IMR-90 (cell line): ENCODE measurements at regions not wholly inside any gene's neighbourhood (a gene's known extent, or its start where the extent isn't known, plus 50 kb on each side); places are given as distances from the start of the nearest gene placed in this dataset.
A peak's percentile ranks its signal among the peaks of the same experiment; 100 is the strongest.

Experiments
- ATAC-seq: fragments of 200-7000 bp; cut with Tn5 transposase; 2 replicates; pipeline ENCODE4 v1.9.1; 2020; ENCODE audit warnings: low read depth, mild to moderate bottlenecking, moderate library complexity
- BruUV-seq: library from RNA; stranded (reverse); fragments of 400-500 nt; replicated peaks from 2 replicates; lab custom pipeline; 2021; lab: Mats Ljungman, UMichigan
- CTCF ChIA-PET: fragments of 300-600 bp; formaldehyde crosslinking; extraction: SDS; loops from one replicate; lab custom pipeline; 2021; ENCODE audit warnings: antibody characterized with exemption; lab: Yijun Ruan, JAX
- POLR2A ChIA-PET: fragments of 300-600 bp; sonication (Branson Sonifier 250); formaldehyde crosslinking; loops from one replicate; lab custom pipeline; 2022; ENCODE audit warnings: antibody characterized with exemption; ENCODE audit not compliant: unreplicated experiment; lab: Charles Lee
- DNase-seq: peaks from one replicate; pipeline ENCODE4 v3.0.0; 2013
- H2AFZ ChIP-seq: replicated peaks from 2 replicates; pipeline ENCODE3; 2013; ENCODE audit warnings: low read length, mild to moderate bottlenecking; ENCODE audit not compliant: poor library complexity
- H2AK5ac ChIP-seq: 2 replicates; pipeline ENCODE4 v1.6.1; 2013; ENCODE audit warnings: low read depth, low read length, inconsistent platforms
- H2AK9ac ChIP-seq: replicated peaks from 2 replicates; pipeline ENCODE3; 2013; ENCODE audit warnings: mild to moderate bottlenecking, low read depth, low read length, moderate library complexity; ENCODE audit not compliant: poor library complexity
- H2BK120ac ChIP-seq: 2 replicates; pipeline ENCODE4 v1.6.1; 2013; ENCODE audit warnings: low read depth, low read length, inconsistent platforms
- H2BK15ac ChIP-seq: 3 replicates; pipeline ENCODE4 v1.6.1; 2013; ENCODE audit warnings: low read depth, low read length, inconsistent platforms
- H2BK20ac ChIP-seq: 2 replicates; pipeline ENCODE4 v1.6.1; 2013; ENCODE audit warnings: low read depth, mild to moderate bottlenecking, inconsistent platforms, low read length, moderate library complexity
- H2BK5ac ChIP-seq: 2 replicates; pipeline ENCODE4 v1.6.1; 2013; ENCODE audit warnings: mild to moderate bottlenecking, low read depth, low read length, inconsistent platforms; ENCODE audit not compliant: poor library complexity, severe bottlenecking
- H3K14ac ChIP-seq: replicated peaks from 2 replicates; pipeline ENCODE4 v1.6.1; 2013; ENCODE audit warnings: low read depth, low read length, inconsistent platforms
- H3K18ac ChIP-seq: 2 replicates; pipeline ENCODE4 v1.6.1; 2013; ENCODE audit warnings: low read depth, low read length, control low read depth
- H3K23ac ChIP-seq: 2 replicates; pipeline ENCODE4 v1.6.1; 2013; ENCODE audit warnings: low read depth, low read length, inconsistent platforms
- H3K27ac ChIP-seq: 2 replicates; pipeline ENCODE4 v1.5.1; 2013; ENCODE audit warnings: mild to moderate bottlenecking, control low read depth, low read length; ENCODE audit not compliant: insufficient read depth
- H3K27me3 ChIP-seq: 2 replicates; pipeline ENCODE4 v1.6.1; 2013; ENCODE audit warnings: low read length; ENCODE audit not compliant: control insufficient read depth, insufficient read depth
- H3K36me3 ChIP-seq: 2 replicates; pipeline ENCODE4 v1.6.1; 2013; ENCODE audit warnings: low read length, mixed read lengths; ENCODE audit not compliant: control insufficient read depth, insufficient read depth
- H3K4ac ChIP-seq: 2 replicates; pipeline ENCODE4 v1.6.1; 2013; ENCODE audit warnings: low read depth, low read length, inconsistent platforms
- H3K4me1 ChIP-seq: 2 replicates; pipeline ENCODE4 v1.6.1; 2013; ENCODE audit warnings: low read length, mixed read lengths; ENCODE audit not compliant: control insufficient read depth, insufficient read depth
- H3K4me2 ChIP-seq: 2 replicates; pipeline ENCODE4 v1.6.1; 2013; ENCODE audit warnings: low read depth, mild to moderate bottlenecking, control low read depth, low read length, moderate library complexity
- H3K4me3 ChIP-seq: 2 replicates; pipeline ENCODE4 v1.5.1; 2013; ENCODE audit warnings: low read depth, mild to moderate bottlenecking, control low read depth, low read length, moderate library complexity; ENCODE audit not compliant: insufficient read depth
- H3K56ac ChIP-seq: 2 replicates; pipeline ENCODE4 v1.6.1; 2013; ENCODE audit warnings: low read length, inconsistent platforms; ENCODE audit not compliant: insufficient read depth; ENCODE audit errors: extremely low read depth
- H3K79me1 ChIP-seq, 2 experiments: 2 replicates each; pipeline ENCODE4 v1.6.1; 2013; ENCODE audit warnings: low read length in 2 of 2, inconsistent platforms in 1 of 2, low read depth in 1 of 2
- H3K9ac ChIP-seq: 2 replicates; pipeline ENCODE4 v1.6.1; 2013; ENCODE audit warnings: low read depth, low read length, control low read depth
- H3K9me1 ChIP-seq: 2 replicates; pipeline ENCODE4 v1.6.1; 2013; ENCODE audit warnings: low read length, inconsistent platforms; ENCODE audit not compliant: insufficient read depth
- H3K9me3 ChIP-seq: 2 replicates; pipeline ENCODE4 v1.6.1; 2013; ENCODE audit warnings: low read length; ENCODE audit not compliant: control insufficient read depth, insufficient read depth
- H4K20me1 ChIP-seq: 2 replicates; pipeline ENCODE4 v1.6.1; 2013; ENCODE audit warnings: low read length, inconsistent platforms; ENCODE audit not compliant: insufficient read depth
- H4K5ac ChIP-seq: 2 replicates; pipeline ENCODE4 v1.6.1; 2013; ENCODE audit warnings: mild to moderate bottlenecking, low read depth, low read length, control low read depth
- H4K8ac ChIP-seq, 2 experiments: 2 replicates each; pipeline ENCODE4 v1.6.1; 2013; ENCODE audit warnings: low read depth in 2 of 2, low read length in 2 of 2, control low read depth in 1 of 2, inconsistent platforms in 1 of 2
- H4K91ac ChIP-seq: 2 replicates; pipeline ENCODE4 v1.6.1; 2013; ENCODE audit warnings: low read depth, low read length, inconsistent platforms; ENCODE audit not compliant: insufficient read depth
- CEBPB ChIP-seq: IDR thresholded peaks from 2 replicates; pipeline ENCODE4 v1.6.1; 2012; ENCODE audit warnings: low read depth, low read length, improper control_type of control experiment
- FOS ChIP-seq: fragments of 150-350 bp; IDR thresholded peaks from 2 replicates; pipeline ENCODE4 v1.6.1; 2016; ENCODE audit warnings: low read depth, low read length
- MAFK ChIP-seq: IDR thresholded peaks from 2 replicates; pipeline ENCODE4 v1.6.1; 2012; ENCODE audit warnings: low read depth, low read length, improper control_type of control experiment
- MAZ ChIP-seq: IDR thresholded peaks from 2 replicates; pipeline ENCODE4 v1.6.1; 2012; ENCODE audit warnings: low read depth, mild to moderate bottlenecking, low read length, improper control_type of control experiment, moderate library complexity, borderline replicate concordance
- NFE2L2 ChIP-seq: fragments of 150-350 bp; IDR thresholded peaks from 2 replicates; pipeline ENCODE4 v1.6.1; 2016; ENCODE audit warnings: low read depth, mild to moderate bottlenecking, low read length
- POLR2A ChIP-seq: IDR thresholded peaks from 2 replicates; pipeline ENCODE4 v1.6.1; 2012; ENCODE audit warnings: mild to moderate bottlenecking, low read depth, low read length
- RFX5 ChIP-seq: IDR thresholded peaks from 2 replicates; pipeline ENCODE4 v1.8.0; 2012; ENCODE audit warnings: low read depth, mild to moderate bottlenecking, low read length, moderate library complexity
- SMC3 ChIP-seq: fragments of 150-350 bp; IDR thresholded peaks from 2 replicates; pipeline ENCODE4 v1.6.1; 2016; ENCODE audit warnings: low read depth, mild to moderate bottlenecking, antibody characterized with exemption, low read length, moderate library complexity
- USF2 ChIP-seq: fragments of 150-350 bp; IDR thresholded peaks from 2 replicates; pipeline ENCODE4 v1.6.1; 2017; ENCODE audit warnings: mild to moderate bottlenecking, antibody characterized with exemption, low read length, low read depth
- WGBS, 2 experiments: methylation state at CpG; one replicate each; pipeline versions ENCODE4 v1.1.5 to v1.1.7; 2013; ENCODE audit warnings: missing lambda C conversion rate in 2 of 2; ENCODE audit not compliant: insufficient read length in 1 of 2; ENCODE audit errors: extremely low coverage in 2 of 2; 5-methylcytosine and 5-hydroxymethylcytosine counted together
- dilution Hi-C: fragments of 300-500 bp; cut with HindIII; formaldehyde crosslinking; loops from one replicate; pipeline ENCODE4 v1.14.3; 2018; ENCODE audit warnings: low sequenced_read_pairs; ENCODE audit not compliant: unreplicated experiment
- in situ Hi-C: fragments of 300-500 bp; cut with MboI; formaldehyde crosslinking; loops from 3 replicates; pipeline ENCODE4 v1.14.3; 2019; ENCODE audit warnings: low sequenced_read_pairs, inconsistent platforms, mixed read lengths
- intact Hi-C: fragments of 100-400 bp; cut with micrococcal nuclease; formaldehyde crosslinking; loops from 2 replicates; pipeline ENCODE4 v1.10.0; 2022

DNA sequence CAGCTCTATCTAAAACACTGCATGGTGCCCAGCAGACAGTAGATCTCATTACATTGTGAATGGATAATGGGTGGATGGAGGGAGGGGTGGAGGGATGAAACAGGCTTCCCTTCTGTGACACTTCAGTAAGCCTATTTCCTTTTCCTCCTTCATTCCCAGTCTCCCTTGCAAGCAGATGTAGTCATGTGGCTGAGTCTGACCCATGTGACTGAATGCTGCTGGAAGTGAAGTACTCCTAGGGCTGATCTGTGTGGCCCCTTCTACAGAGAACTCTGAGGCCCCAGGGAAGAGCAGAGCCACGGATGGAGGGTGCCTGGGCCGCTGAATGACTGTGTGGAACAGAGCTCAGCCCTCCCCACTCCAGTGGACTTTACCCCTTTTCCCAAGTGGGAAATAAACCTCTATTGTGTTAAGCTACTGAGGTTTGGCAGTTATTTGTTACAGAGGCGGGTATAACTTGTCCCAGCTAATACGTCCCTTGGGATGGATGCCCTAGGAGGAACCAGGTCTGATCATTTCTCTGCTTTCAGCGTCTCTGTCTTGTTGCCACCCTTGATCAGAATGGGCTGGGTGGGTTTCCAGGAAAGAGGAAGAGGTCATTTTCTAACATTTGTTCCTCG lies 176.1 kb upstream of the MVB12B start:
- ChIA-PET CTCF (no interaction called here), POLR2A (no interaction called here)
- Histone ChIP-seq H3K23ac (no peak overlapping the region), H2AFZ (no peak overlapping the region), H3K27me3 (peaks cover 34% of the 10 kb centered on the region), H3K9me3 (no peaks in the 10 kb centered on the region), H3K9ac (no peak overlapping the region), H2BK120ac (no peak overlapping the region), H3K4me3 (no peak overlapping the region), H3K14ac (no peak overlapping the region), H2BK5ac (no peak overlapping the region), H4K91ac (no peak overlapping the region), H2BK20ac (no peak overlapping the region), H3K4ac (no peak overlapping the region), H3K18ac (no peak overlapping the region), H2AK5ac (no peak overlapping the region), H4K5ac (no peak overlapping the region), H4K20me1 (no peaks in the 10 kb centered on the region), H2BK15ac (no peak overlapping the region), H2AK9ac (no peak overlapping the region), H3K4me2 (no peak overlapping the region), H3K9me1 (no peaks in the 10 kb centered on the region), H3K79me1 (no peaks in the 10 kb centered on the region), H3K27ac (no peak overlapping the region), H3K4me1 (no peaks in the 10 kb centered on the region), H4K8ac (no peak overlapping the region), H3K56ac (no peak overlapping the region), H3K36me3 (no peaks in the 10 kb centered on the region)
- TF ChIP-seq MAFK (no peak), RFX5 (no peak), FOS (no peak), CEBPB (no peak), MAZ (no peak), SMC3 (no peak), NFE2L2 (no peak), POLR2A (no peak), USF2 (peak; percentile 54)
- intact Hi-C loops: no loop called here
- ATAC-seq (no peak), DNase-seq (no peak)
- WGBS, 2 experiments: 17% methylated on average over 1 of the region's 6 CpGs; no CpG with 5 or more reads in 1 of the 2 experiments
- dilution Hi-C loops: no loop called here
- in situ Hi-C loops: no loop called here
- no TSS peak for BruUV-seq
